A549 (cell line): ENCODE measurements at regions not wholly inside any gene's neighbourhood (a gene's known extent, or its start where the extent isn't known, plus 50 kb on each side); places are given as distances from the start of the nearest gene placed in this dataset.

Source experiments
- ATAC-seq, 2 experiments: fragments of 200-7000 bp in 1 of 2; fragments of >200 bp in 1 of 2; cut with Nextera tagmentation in 1 of 2; cut with Tn5 transposase in 1 of 2; 3 replicates each; pipeline versions ENCODE4 v1.8.0 to v1.9.1; 2018 to 2020; ENCODE audit warnings: mild to moderate bottlenecking in 1 of 2, moderate library complexity in 1 of 2
- CTCF ChIA-PET: fragments of 300-600 bp; sonication (Branson Sonifier 250); formaldehyde crosslinking; extraction: SDS; loops from one replicate; lab custom pipeline; 2021; ENCODE audit warnings: antibody characterized with exemption, inconsistent platforms; lab: Yijun Ruan, JAX
- POLR2A ChIA-PET: fragments of 350-600 bp; formaldehyde crosslinking; extraction: SDS; loops from one replicate; lab custom pipeline; 2021; ENCODE audit warnings: antibody characterized with exemption, inconsistent platforms; lab: Yijun Ruan, JAX
- DNase-seq, 2 experiments: peaks; one replicate each; pipeline versions ENCODE4 v3.0.0 to v3.0.0-alpha.2; 2011 to 2016; ENCODE audit warnings: low read depth in 1 of 2, low spot score in 1 of 2
- FAIRE-seq: peaks from 2 replicates; lab custom pipeline; 2011; peaks lifted over from hg19 to GRCh38; lab: Jason Lieb, UNC
- H3K27ac ChIP-seq, 2 experiments: fragments of >200 bp; sonication (Bioruptor Twin); formaldehyde crosslinking; 3 replicates each; pipeline ENCODE4 v1.5.1; 2016 to 2017
- H3K4me1 ChIP-seq: fragments of >200 bp; sonication (Bioruptor Twin); formaldehyde crosslinking; 3 replicates; pipeline ENCODE4 v1.6.1; 2016
- H3K4me2 ChIP-seq: fragments of >200 bp; sonication (Bioruptor Twin); formaldehyde crosslinking; 3 replicates; pipeline ENCODE4 v1.6.1; 2016
- H3K4me3 ChIP-seq: fragments of >200 bp; sonication (Bioruptor Twin); formaldehyde crosslinking; 3 replicates; pipeline ENCODE4 v1.5.1; 2016
- H3K9me3 ChIP-seq: fragments of >200 bp; sonication (Bioruptor Twin); formaldehyde crosslinking; 3 replicates; pipeline ENCODE4 v1.6.1; 2016
- BCL3 ChIP-seq: fragments of >200 bp; sonication (Bioruptor Twin); formaldehyde crosslinking; IDR thresholded peaks from 3 replicates; pipeline ENCODE4 v1.6.1; 2016
- CBX2 ChIP-seq: fragments of 200-600 bp; sonication (generic); IDR thresholded peaks from 2 replicates; pipeline ENCODE4 v1.6.1; 2016; ENCODE audit warnings: low read depth, mild to moderate bottlenecking, borderline replicate concordance
- CBX8 ChIP-seq: fragments of 200-600 bp; sonication (generic); IDR thresholded peaks from 2 replicates; pipeline ENCODE4 v1.6.1; 2016
- CEBPB ChIP-seq, 2 experiments: fragments of >200 bp in 1 of 2; sonication (Bioruptor Twin) in 1 of 2; formaldehyde crosslinking in 1 of 2; IDR thresholded peaks; 2 replicates each; pipeline ENCODE4 v1.6.1; 2012 to 2016
- CHD2 ChIP-seq: fragments of 150-350 bp; IDR thresholded peaks from 2 replicates; pipeline ENCODE4 v1.6.1; 2014; ENCODE audit warnings: low read length; ENCODE audit not compliant: partially characterized antibody
- EHMT2 ChIP-seq: fragments of 200-600 bp; sonication (generic); IDR thresholded peaks from 2 replicates; pipeline ENCODE4 v1.6.1; 2016; ENCODE audit warnings: antibody characterized with exemption, low read depth, mild to moderate bottlenecking, moderate library complexity
- ELK1 ChIP-seq: fragments of 150-350 bp; IDR thresholded peaks from 2 replicates; pipeline ENCODE4 v1.6.1; 2014; ENCODE audit warnings: low read depth, mild to moderate bottlenecking, low read length
- FOSL2 ChIP-seq, 2 experiments: fragments of 450-650 bp in 1 of 2; fragments of >200 bp in 1 of 2; sonication (Bioruptor Twin) in 1 of 2; formaldehyde crosslinking; IDR thresholded peaks; 2 replicates each; pipeline versions ENCODE4 v1.5.0 to v1.6.1; 2016 to 2020; ENCODE audit warnings: mild to moderate bottlenecking in 1 of 2, moderate library complexity in 1 of 2
- HDAC2 ChIP-seq: fragments of 200-600 bp; sonication (generic); IDR thresholded peaks from 2 replicates; pipeline ENCODE4 v1.6.1; 2016
- HES2 ChIP-seq: fragments of >200 bp; sonication (Bioruptor Twin); formaldehyde crosslinking; IDR thresholded peaks from 2 replicates; pipeline ENCODE4 v1.6.1; 2016
- HOXA7 ChIP-seq: fragments of 250-450 bp; sonication (Bioruptor Pico); IDR thresholded peaks from 2 replicates; pipeline ENCODE4 v1.5.0; 2020; ENCODE audit warnings: mild to moderate bottlenecking, moderate library complexity
- HOXB5 ChIP-seq: fragments of 250-450 bp; sonication (Bioruptor Pico); IDR thresholded peaks from 2 replicates; pipeline ENCODE4 v1.5.0; 2020; ENCODE audit warnings: mild to moderate bottlenecking, moderate library complexity
- MAFK ChIP-seq: fragments of 450-650 bp; IDR thresholded peaks from 2 replicates; pipeline ENCODE4 v1.6.1; 2014; ENCODE audit not compliant: partially characterized antibody
- PBX3 ChIP-seq: IDR thresholded peaks from 2 replicates; pipeline ENCODE4 v1.6.1; 2012
- PHF8 ChIP-seq: fragments of 200-600 bp; sonication (generic); IDR thresholded peaks from 2 replicates; pipeline ENCODE4 v1.6.1; 2016; ENCODE audit warnings: low read depth, mild to moderate bottlenecking, antibody characterized with exemption, moderate library complexity, borderline replicate concordance
- RAD21 ChIP-seq, 2 experiments: fragments of >200 bp in 1 of 2; sonication (Bioruptor Twin) in 1 of 2; formaldehyde crosslinking in 1 of 2; IDR thresholded peaks in 1 of 2; conservative IDR thresholded peaks in 1 of 2; 2 replicates in 1 of 2; 3 replicates in 1 of 2; pipeline ENCODE4 v1.6.1; 2012 to 2018; ENCODE audit warnings: inconsistent platforms in 1 of 2
- REST ChIP-seq: fragments of 200-600 bp; sonication (generic); IDR thresholded peaks from 2 replicates; pipeline ENCODE4 v1.6.1; 2016; ENCODE audit warnings: antibody characterized with exemption, mild to moderate bottlenecking, moderate library complexity
- RFX5 ChIP-seq: fragments of 450-650 bp; IDR thresholded peaks from 2 replicates; pipeline ENCODE4 v1.7.1; 2014; ENCODE audit warnings: antibody characterized with exemption, mild to moderate bottlenecking, moderate library complexity
- ZSCAN20 ChIP-seq: fragments of 250-450 bp; sonication (Bioruptor Pico); IDR thresholded peaks from 2 replicates; pipeline ENCODE4 v1.8.0; 2022; ENCODE audit warnings: mild to moderate bottlenecking, moderate library complexity
- WGBS: methylation state at CpG from one replicate; pipeline ENCODE4 v1.1.6; 2017; ENCODE audit errors: missing lambda C conversion rate; 5-methylcytosine and 5-hydroxymethylcytosine counted together

GRCh38 chr17:77769762-77770161, 188.7 kb upstream of the TNRC6C start:
- H3K9me3 ChIP-seq, result no peaks in the 10 kb centered on the region
- POLR2A ChIA-PET, result interaction anchor here (0.8 to 1.0 kb wide), 2 partner anchors 188 to 189 kb away, joined by 3 read pairs; partner anchors contain the start of gene TNRC6C
- TF ChIP-seq RAD21 (conservative IDR thresholded peaks at IDR 0.05 in 1 of 2, IDR thresholded peaks at IDR 0.05 in 1 of 2) (no peak), EHMT2 (no peak), CEBPB (IDR thresholded peaks at IDR 0.05) (no peak), FOSL2 (IDR thresholded peaks at IDR 0.05) (no peak), FOSL2 (CRISPR knock-in tag; IDR thresholded peaks at IDR 0.05) (no peak), PHF8 (no peak), HDAC2 (no peak), ELK1 (no peak), BCL3 (no peak), CHD2 (no peak), REST (no peak), CBX8 (no peak), HES2 (no peak), ZSCAN20 (CRISPR knock-in tag) (no peak), RFX5 (no peak), CBX2 (no peak), PBX3 (no peak), MAFK (no peak), HOXA7 (CRISPR knock-in tag) (no peak), HOXB5 (CRISPR knock-in tag) (no peak)
- FAIRE-seq, result no peak
- WGBS, result 85% methylated on average over 11 of the region's 11 CpGs
- no peak overlapping the region for H3K4me2 ChIP-seq
- CTCF ChIA-PET, result interaction anchor here (1.1 to 6.2 kb wide), 6 partner anchors 16 to 271 kb away, joined by 3 to 59 read pairs (median 4); no protein-coding TSS in a partner anchor
- no peak for DNase-seq
- no peak for ATAC-seq
- no peak overlapping the region for H3K27ac ChIP-seq
- H3K4me1 ChIP-seq, result no peaks in the 10 kb centered on the region
- no peak overlapping the region for H3K4me3 ChIP-seq
